ENCODE measurements at regions not wholly inside any gene's neighbourhood (a gene's known extent, or its start where the extent isn't known, plus 50 kb on each side); places are given as distances from the start of the nearest gene placed in this dataset.
A peak's percentile ranks its signal among the peaks of the same experiment; 100 is the strongest.
"Not testable (repeated sequence)": the region's sequence is repeated elsewhere in the genome, so short reads cannot be mapped to it uniquely, and the experiment has no call there.

GRCh38 chr15:20785151-20785936 lies 80.8 kb downstream of the POTEB2 start:
- H3K4me3 ChIP-seq, H3K9me3 ChIP-seq, H3K27me3 ChIP-seq, H3K36me3 ChIP-seq: not testable (repeated sequence)
- peak; percentile 31 for DNase-seq

GRCh38 chr15:20783598-20784184 lies 82.4 kb downstream of the POTEB2 start:
- not testable (repeated sequence) for H3K27me3 ChIP-seq, H3K36me3 ChIP-seq, DNase-seq, H3K9me3 ChIP-seq, H3K4me3 ChIP-seq

GRCh38 chr15:20775412-20775811 lies 90.7 kb downstream of the POTEB2 start:
- not testable (repeated sequence) for DNase-seq, H3K27me3 ChIP-seq, H3K4me3 ChIP-seq, H3K36me3 ChIP-seq, H3K9me3 ChIP-seq

- not testable (repeated sequence) for DNase-seq, H3K9me3 ChIP-seq, H3K4me3 ChIP-seq, H3K27me3 ChIP-seq, H3K36me3 ChIP-seq
Observed at GRCh38 chr15:20767943-20768342, 98.2 kb downstream of the POTEB2 start.

- DNase-seq, H3K9me3 ChIP-seq, H3K27me3 ChIP-seq, H3K36me3 ChIP-seq, H3K4me3 ChIP-seq: not testable (repeated sequence)
Observed at GRCh38 chr15:20762422-20762821, 103.7 kb downstream of the POTEB2 start.

GRCh38 chr15:20756440-20756839 lies 109.7 kb downstream of the POTEB2 start:
- not testable (repeated sequence) for H3K27me3 ChIP-seq, DNase-seq, H3K9me3 ChIP-seq, H3K36me3 ChIP-seq, H3K4me3 ChIP-seq

GRCh38 chr15:20755665-20756398 lies 110.3 kb downstream of the POTEB2 start:
- peak; percentile 7 for DNase-seq
- H3K36me3 ChIP-seq, H3K9me3 ChIP-seq, H3K27me3 ChIP-seq, H3K4me3 ChIP-seq: not testable (repeated sequence)

GRCh38 chr15:20733493-20733892 lies 132.6 kb downstream of the POTEB2 start:
- not testable (repeated sequence) for H3K9me3 ChIP-seq, DNase-seq, H3K4me3 ChIP-seq, H3K27me3 ChIP-seq, H3K36me3 ChIP-seq
